HG03095 (cell line): ENCODE measurements at regions not wholly inside any gene's neighbourhood (a gene's known extent, or its start where the extent isn't known, plus 50 kb on each side); places are given as distances from the start of the nearest gene placed in this dataset.
"Not testable (repeated sequence)": the region's sequence is repeated elsewhere in the genome, so short reads cannot be mapped to it uniquely, and the experiment has no call there.

ENCODE experiments used
- ATAC-seq: cut with Tn5 transposase; IDR thresholded peaks from one replicate; pipeline ENCODE4 v1.9.1; 2021; ENCODE audit warnings: moderate library complexity; ENCODE audit not compliant: unreplicated experiment

- ATAC-seq = no peak
Observed at GRCh38 chr14:86065407-86065806, 535.5 kb downstream of the FLRT2 start.

GRCh38 chr14:86064595-86064994 is 534.7 kb downstream of the FLRT2 start:
- not testable (repeated sequence) for ATAC-seq

- ATAC-seq = no peak
Observed at GRCh38 chr14:86057018-86057667, 527.2 kb downstream of the FLRT2 start.

GRCh38 chr14:86055512-86056075 is 525.6 kb downstream of the FLRT2 start:
- ATAC-seq = no peak

- ATAC-seq = no peak
Observed at GRCh38 chr14:86052868-86053267, 522.9 kb downstream of the FLRT2 start.

GRCh38 chr14:86050757-86051156 is 520.8 kb downstream of the FLRT2 start:
- no peak for ATAC-seq

- ATAC-seq = no peak
Observed at GRCh38 chr14:86050072-86050683, 520.2 kb downstream of the FLRT2 start.

- no peak for ATAC-seq
Observed at GRCh38 chr14:86039176-86039575, 509.2 kb downstream of the FLRT2 start.

- ATAC-seq = peak; percentile 75
Observed at GRCh38 chr14:86038387-86039042, 508.6 kb downstream of the FLRT2 start.

- peak; percentile 81 for ATAC-seq
Observed at GRCh38 chr14:86035882-86036281, 505.9 kb downstream of the FLRT2 start.

- no peak for ATAC-seq
Observed at GRCh38 chr14:86027990-86028389, 498.0 kb downstream of the FLRT2 start.

GRCh38 chr14:86027144-86027543 is 497.2 kb downstream of the FLRT2 start:
- ATAC-seq = no peak

GRCh38 chr14:86022031-86022629 is 492.2 kb downstream of the FLRT2 start:
- ATAC-seq = no peak

GRCh38 chr14:86020841-86021240 is 490.9 kb downstream of the FLRT2 start:
- no peak for ATAC-seq

- ATAC-seq = no peak
Observed at GRCh38 chr14:86015941-86016340, 486.0 kb downstream of the FLRT2 start.

- no peak for ATAC-seq
Observed at GRCh38 chr14:86015511-86015910, 485.6 kb downstream of the FLRT2 start.

GRCh38 chr14:86013641-86014040 is 483.7 kb downstream of the FLRT2 start:
- no peak for ATAC-seq

GRCh38 chr14:86012461-86012860 is 482.5 kb downstream of the FLRT2 start:
- ATAC-seq = no peak

- no peak for ATAC-seq
Observed at GRCh38 chr14:86003998-86004397, 474.1 kb downstream of the FLRT2 start.

- ATAC-seq = no peak
Observed at GRCh38 chr14:85996551-85996950, 466.6 kb downstream of the FLRT2 start.

- no peak for ATAC-seq
Observed at GRCh38 chr14:85991156-85991555, 461.2 kb downstream of the FLRT2 start.

- no peak for ATAC-seq
Observed at GRCh38 chr14:85987907-85988306, 458.0 kb downstream of the FLRT2 start.
